ENCODE measurements at regions not wholly inside any gene's neighbourhood (a gene's known extent, or its start where the extent isn't known, plus 50 kb on each side); places are given as distances from the start of the nearest gene placed in this dataset.

DNA sequence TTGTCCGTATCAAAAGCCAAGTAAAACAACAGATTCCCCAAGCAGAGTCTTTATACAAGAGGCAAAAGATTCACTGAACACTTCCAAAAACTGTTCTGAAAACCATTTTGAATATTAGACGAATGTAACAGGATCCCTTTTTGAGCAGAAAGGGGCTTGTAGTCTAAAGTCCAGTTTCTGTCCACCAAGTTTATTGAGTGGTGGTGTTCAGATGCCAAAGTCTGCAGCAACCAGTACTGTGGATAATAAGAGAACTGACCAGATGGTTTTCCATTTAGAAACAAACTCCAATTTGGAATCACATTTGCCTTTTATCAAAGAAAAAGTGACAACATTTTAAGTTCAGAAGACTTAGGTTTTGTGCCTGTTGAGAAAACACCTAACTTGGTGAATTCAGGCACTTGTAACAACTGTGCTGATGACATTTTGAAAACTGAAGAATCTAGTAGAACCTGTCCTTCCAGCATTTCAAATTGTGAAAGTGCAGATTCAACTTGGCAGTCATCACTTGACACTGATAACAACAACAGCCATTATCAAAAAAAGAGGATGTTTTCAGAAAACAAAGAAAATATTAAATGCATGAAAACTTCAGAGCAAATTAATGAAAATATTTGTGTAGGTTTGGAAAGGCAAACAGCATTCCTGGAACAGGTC, 217.1 kb downstream of the CSNK2A3 start:
- DNase-seq, result no peak

DNA sequence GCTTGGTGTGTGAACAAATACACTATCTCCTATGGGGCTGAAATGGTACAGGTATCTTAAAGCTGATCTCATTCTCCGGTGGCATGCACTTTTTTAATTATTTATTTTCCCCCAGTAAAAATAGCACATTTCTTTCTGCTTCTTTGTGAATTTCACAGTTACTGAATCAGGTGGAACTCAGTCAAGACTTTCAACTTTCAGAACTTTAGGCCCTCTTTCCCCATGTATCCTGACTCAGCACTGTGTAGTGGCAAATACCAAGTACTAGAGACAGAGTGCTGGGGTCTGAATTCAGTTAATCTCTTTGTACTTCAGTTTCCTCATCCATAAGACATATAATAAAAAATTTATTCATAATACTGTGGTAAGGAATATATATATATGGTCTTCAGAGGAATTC, 223.9 kb downstream of the CSNK2A3 start:
- no peak for DNase-seq

DNA sequence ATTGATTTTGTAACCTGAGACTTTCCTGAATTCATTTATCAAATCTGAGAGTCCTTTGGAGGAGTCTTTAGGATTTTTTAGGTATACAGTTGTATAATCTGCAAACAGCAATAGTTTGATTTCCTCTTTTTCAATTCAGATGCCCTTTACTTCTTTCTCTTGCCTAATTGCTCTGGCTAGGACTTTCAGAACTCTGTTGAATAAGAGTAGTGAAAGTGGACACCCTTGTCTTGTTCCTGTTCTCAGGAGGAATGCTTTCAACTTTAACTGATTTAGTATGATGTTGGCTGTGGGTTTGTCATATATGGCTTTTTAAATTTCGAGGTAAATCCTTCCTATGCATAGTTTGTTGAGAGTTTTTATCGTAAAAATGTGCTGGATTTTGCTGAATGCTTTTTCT, 227.4 kb downstream of the CSNK2A3 start:
- no peak for DNase-seq

DNA sequence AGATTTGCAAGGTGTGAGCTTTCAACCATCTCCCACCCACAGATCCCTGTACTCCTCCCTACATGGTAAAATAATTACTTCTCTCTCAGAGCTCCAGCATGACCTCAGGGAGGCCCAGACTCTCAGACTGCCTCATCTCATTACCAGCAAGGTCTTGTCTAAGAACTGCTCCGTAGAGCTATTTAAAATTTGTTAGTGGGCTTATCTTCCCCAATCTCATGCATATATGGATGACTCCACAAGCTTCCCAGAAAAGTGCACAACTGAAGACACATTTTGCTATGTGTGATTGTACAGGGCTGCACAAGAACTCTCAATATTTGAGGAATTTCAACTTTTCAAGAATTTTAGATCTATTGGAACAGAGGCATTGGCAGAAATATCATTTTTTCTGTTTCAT, 230.3 kb downstream of the CSNK2A3 start:
- no peak for DNase-seq

GRCh38 chr11:11119917-11120316, 233.1 kb downstream of the CSNK2A3 start:
- DNase-seq, result no peak

- no peak for DNase-seq
Measured at GRCh38 chr11:11117730-11118129, 235.3 kb downstream of the CSNK2A3 start.

GRCh38 chr11:11115475-11115874, 237.6 kb downstream of the CSNK2A3 start:
- no peak for DNase-seq

- no peak for DNase-seq
Measured at GRCh38 chr11:11113626-11114025, 239.4 kb downstream of the CSNK2A3 start.

DNA sequence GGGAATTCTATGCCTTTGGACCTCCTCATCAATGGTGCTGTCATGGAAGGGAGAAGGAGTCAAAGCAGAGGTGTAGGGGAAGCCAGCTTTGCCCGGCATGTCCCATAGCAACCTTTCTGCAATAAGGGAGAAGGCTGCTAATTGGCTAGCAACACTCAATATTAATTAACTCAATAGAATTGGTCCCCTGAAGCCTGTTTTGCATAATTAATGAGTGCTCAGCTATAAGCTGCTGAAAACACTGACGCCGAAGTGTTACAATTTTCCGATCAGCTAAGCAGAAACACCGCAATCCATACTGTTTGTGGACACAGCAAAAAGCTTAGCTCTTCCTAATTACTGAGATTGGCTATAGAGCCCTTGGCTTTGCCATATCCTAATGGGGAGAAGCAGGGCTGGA, 245.0 kb downstream of the CSNK2A3 start:
- no peak for DNase-seq

DNA sequence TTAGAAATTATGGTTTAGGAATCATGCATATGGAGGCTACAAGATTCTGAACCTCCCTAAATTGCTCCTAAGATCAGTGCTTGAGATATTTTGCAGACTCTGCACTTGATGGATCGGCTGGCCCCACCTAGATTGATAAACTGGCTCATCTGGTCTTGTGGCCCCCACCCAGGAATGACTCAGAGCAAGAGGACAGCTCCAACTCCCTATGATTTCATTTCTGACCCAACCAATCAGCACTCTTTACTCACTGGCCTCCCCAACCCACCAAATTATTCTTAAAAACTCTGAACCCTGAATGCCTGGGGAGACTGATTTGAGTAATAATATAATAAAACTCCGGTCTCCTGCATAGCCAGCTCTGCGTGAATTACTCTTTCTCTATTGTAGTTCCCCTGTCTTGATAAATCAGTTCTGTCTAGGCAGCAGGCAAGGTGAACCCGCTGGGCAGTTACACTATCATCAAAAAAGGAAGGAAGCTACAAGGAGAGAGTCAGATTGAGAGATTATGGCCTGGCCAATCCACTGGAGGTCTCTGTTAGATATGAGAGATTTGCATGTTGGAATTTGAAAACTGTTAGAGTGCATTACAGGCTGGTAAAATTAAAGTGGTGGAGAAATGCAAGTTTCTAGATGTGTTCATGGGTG, 245.8 kb downstream of the CSNK2A3 start:
- DNase-seq, result no peak

GRCh38 chr11:11105361-11105760, 247.5 kb upstream of the ZBED5 start:
- no peak for DNase-seq

GRCh38 chr11:11095831-11096723, 238.2 kb upstream of the ZBED5 start:
- DNase-seq, result no peak

DNA sequence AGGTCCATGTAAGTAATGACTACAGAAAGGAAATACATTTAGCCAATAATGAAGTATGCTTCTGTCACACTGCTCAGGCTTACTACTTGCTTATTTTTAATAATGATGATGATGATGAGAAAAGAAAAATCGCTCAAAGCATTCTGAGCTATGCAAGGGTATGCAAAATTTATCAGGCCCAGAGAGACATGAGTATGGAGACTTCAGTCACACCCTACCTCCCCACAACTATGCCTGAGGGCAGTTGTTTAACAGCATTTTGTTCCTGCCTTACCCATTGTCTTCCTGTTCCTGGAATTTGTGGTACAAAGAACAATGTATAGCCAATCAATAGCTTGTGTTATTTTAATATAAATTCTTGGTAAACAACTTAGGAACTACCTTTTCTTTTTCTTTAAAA, 232.6 kb upstream of the ZBED5 start:
- DNase-seq, result no peak

- no peak for DNase-seq
Measured at GRCh38 chr11:11089805-11090204, 232.0 kb upstream of the ZBED5 start.

- DNase-seq, result no peak
Measured at GRCh38 chr11:11086979-11087378, 229.1 kb upstream of the ZBED5 start.

DNA sequence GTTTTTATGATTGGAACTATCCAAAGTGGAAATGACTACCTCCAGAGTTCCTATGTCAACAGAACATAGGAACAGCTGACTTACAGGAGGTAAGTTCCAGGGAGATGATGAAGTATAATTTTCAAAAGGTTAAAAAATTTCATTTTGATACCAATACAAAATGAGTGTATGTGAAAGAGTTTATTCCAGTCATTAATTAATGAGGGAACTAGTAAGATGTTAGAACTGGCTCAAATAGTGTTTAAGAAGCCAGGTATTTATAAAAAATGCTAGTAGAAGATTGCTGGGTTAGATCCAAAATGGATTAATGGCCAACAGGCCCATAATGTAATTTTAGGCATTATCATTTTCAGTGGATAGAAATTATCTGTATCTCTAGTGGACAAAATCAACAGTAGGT, 227.7 kb upstream of the ZBED5 start:
- DNase-seq, result no peak

DNA sequence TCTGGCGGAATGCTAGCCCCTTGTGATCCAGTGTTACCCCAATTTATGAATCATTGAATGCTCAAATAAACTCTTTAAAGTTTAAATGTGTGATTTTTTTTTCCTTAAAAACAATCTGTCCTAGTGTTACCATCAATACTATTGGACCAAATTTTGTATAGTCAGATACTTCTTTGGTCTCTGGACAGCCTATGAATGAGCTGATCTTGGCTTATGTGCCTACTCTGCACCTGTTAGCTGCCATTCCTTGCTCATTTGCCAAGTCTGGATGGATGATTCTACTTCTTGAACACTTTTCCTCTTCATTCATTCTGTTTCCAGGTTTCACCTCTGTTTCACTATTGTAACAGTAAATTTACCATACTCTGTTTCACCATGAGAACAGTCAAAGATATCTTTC, 226.5 kb upstream of the ZBED5 start:
- no peak for DNase-seq

GRCh38 chr11:11083441-11083840, 225.6 kb upstream of the ZBED5 start:
- DNase-seq, result no peak

GRCh38 chr11:11082646-11083045, 224.8 kb upstream of the ZBED5 start:
- no peak for DNase-seq

DNA sequence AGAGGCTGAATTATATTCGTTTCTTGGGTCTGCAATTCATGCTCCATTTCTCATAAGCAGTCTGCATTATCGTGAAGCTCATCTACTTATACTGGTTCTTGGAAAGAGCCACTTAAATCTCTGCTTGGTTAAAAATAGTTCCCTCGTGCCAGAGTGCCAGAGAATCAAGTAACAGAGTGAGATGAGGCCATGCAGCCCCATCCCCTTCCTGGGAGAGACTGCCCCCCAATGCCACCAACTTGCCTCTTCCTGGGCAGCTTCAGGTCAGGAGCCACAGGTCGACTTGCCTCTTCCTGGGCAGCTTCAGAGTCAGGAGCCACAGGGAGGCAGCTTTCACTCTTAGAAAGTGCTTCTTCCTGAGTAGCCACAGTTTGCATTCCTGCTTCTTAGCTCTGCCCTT, 223.9 kb upstream of the ZBED5 start:
- DNase-seq, result no peak

- no peak for DNase-seq
Measured at GRCh38 chr11:11081288-11081687, 223.4 kb upstream of the ZBED5 start.

DNA sequence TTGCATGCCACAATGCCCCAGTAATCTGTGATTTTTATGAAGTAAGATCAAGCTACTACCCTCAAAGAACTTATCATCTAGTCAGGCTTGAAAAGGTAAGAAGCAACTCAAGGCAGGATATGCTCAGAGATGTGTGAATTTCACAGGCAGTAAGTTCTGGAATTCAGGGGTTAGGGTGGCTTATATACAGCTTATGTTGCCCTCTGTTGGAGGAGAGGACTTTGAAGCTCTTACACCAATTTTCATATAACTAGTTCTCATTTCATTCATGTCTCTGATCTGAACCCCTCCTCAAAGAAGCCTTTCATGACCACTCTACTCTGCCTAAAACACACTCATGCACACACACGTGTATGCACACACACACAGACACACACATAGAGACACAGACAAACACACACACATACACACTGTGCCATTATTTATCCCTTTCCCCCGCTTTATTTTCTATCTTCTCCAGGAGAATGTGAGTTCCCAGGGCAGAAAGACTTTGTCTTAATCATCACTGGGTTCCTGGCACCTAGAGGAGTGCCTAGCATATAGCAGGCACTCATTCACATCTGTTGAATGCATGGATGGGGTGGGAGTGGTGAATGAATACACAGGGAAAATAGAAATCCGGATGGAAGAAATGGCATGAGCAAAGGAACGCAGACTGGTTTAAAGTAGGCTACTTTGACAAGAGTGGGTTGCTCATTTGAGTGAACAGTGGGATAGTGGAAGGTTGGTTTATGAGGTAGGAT, 220.7 kb upstream of the ZBED5 start:
- DNase-seq, result no peak

DNA sequence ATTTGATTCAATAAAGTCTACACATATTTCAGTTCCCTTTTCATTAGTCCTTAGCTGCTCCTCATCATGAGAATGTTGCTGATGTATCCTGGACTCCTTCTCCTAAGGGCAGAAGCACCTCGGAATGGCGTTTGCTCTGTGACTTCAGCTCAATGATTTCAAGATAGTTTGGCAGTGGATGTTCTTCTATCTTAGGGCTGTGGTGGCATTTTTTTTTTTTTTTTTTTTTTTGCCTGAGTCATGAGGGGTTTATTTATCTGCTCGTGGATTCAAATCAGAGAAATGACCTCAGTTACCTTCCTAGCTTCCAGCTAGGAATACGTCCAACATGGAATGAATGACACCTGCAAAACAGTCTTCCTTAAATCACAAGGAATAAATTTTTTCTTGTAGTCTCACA, 220.0 kb upstream of the ZBED5 start:
- no peak for DNase-seq

Data from activated CD4-positive, alpha-beta T cell treated with anti-CD3 and anti-CD28 coated beads, Interleukin-2, amount 50 U/mL, for 16 hours (primary cell).